Activated CD4-positive, alpha-beta T cell treated with anti-CD3 and anti-CD28 coated beads, Interleukin-2, amount 10 ng/mL, durations not matched to agents 24 days and 14 days (primary cell): ENCODE measurements at regions not wholly inside any gene's neighbourhood (a gene's known extent, or its start where the extent isn't known, plus 50 kb on each side); places are given as distances from the start of the nearest gene placed in this dataset.

Experiments
- DNase-seq: peaks from one replicate; pipeline ENCODE4 v3.0.0; 2022
- H3K27ac Mint-ChIP-seq: one replicate; pipeline ENCODE4 v1.8.0; 2022; ENCODE audit warnings: mild to moderate bottlenecking, mixed read lengths
- H3K27me3 Mint-ChIP-seq: one replicate; pipeline ENCODE4 v1.8.0; 2022; ENCODE audit warnings: mixed read lengths
- H3K36me3 Mint-ChIP-seq: one replicate; pipeline ENCODE4 v1.8.0; 2022; ENCODE audit warnings: low read depth, mild to moderate bottlenecking, mixed read lengths
- H3K4me1 Mint-ChIP-seq: one replicate; pipeline ENCODE4 v1.8.0; 2021; ENCODE audit warnings: mixed read lengths
- H3K4me3 Mint-ChIP-seq: one replicate; pipeline ENCODE4 v1.8.0; 2022; ENCODE audit warnings: mild to moderate bottlenecking, moderate library complexity, mixed read lengths
- H3K9me3 Mint-ChIP-seq: one replicate; pipeline ENCODE4 v1.8.0; 2021; ENCODE audit warnings: mixed read lengths
- intact Hi-C: fragments of 100-400 bp; cut with micrococcal nuclease; formaldehyde crosslinking; loops from one replicate; pipeline ENCODE4 v1.15.1; 2023

DNA sequence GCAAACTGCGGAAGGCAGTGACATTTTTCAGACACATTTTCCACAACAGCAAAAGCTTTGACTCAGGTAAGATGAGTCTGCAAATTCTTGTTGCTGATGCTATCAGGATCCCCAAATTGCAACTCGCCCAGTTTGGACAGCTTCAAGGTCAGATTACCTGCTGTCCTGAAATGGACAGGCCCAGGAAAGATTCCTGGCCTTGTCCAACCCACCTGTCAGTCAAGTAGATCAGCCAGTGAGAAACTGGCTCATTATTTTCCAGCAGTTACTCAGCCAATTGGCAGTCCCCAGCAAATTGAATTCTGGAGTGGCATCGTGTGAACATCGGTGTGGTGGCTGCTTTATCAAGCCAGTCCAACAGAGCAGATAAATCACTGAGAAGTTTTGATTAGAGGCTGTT, 84.5 kb upstream of the SNAP25 start:
- Mint-ChIP-seq H3K36me3 (no peaks in the 10 kb centered on the region), H3K27ac (no peak overlapping the region), H3K9me3 (no peaks in the 10 kb centered on the region), H3K4me1 (no peaks in the 10 kb centered on the region), H3K27me3 (no peaks in the 10 kb centered on the region), H3K4me3 (no peak overlapping the region)
- intact Hi-C loops: no loop called here
- no peak for DNase-seq

DNA sequence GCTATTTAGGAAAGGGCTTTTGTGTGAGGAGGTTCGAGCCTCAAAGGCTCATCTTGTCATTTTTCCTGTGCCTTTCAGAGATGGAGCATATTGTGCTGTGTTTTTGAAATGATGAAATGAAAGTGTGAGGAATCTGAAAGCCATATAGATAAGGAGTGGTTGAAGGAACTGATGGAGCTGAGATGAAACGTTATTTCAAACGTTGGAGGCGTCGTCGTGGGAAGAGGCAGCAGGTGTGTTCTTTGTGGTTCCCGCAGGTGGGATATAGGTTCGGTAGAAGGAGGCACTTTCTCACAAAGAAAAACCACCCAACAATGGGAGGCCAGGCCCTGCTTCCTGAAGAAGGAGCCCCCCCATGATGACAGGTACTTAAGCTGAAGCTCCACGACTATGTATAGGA, 83.2 kb upstream of the SNAP25 start:
- Mint-ChIP-seq H3K4me3 (no peak overlapping the region), H3K27ac (no peak overlapping the region), H3K36me3 (no peaks in the 10 kb centered on the region), H3K27me3 (no peaks in the 10 kb centered on the region), H3K9me3 (no peaks in the 10 kb centered on the region), H3K4me1 (no peaks in the 10 kb centered on the region)
- intact Hi-C loops: no loop called here
- no peak for DNase-seq

- Mint-ChIP-seq H3K27me3 (no peaks in the 10 kb centered on the region), H3K4me3 (no peak overlapping the region), H3K9me3 (no peaks in the 10 kb centered on the region), H3K27ac (no peak overlapping the region), H3K36me3 (no peaks in the 10 kb centered on the region), H3K4me1 (no peaks in the 10 kb centered on the region)
- DNase-seq: no peak
- intact Hi-C loops: no loop called here
These were observed 81.6 kb upstream of the SNAP25 start for GRCh38 chr20:10137032-10137431.

DNA sequence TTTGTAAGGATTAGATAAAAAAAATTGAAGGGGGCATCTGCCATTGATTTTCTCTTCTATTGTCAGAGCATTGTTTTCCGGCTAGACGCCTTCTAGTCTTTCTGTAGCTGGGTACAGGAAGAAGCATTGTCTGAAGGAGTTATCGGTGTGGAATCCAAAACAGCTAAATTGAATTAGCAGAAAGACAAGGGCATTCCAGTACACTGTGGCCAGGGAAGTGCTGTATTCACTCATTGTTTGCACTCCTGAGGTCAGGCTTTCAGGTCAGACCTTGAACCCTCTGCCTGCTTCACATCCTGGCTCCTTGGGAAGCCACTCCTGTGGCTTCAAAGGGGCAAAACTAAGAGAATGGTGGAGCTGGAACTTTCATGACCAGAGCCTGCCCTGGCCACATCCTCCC, 81.1 kb upstream of the SNAP25 start:
- no peaks in the 10 kb centered on the region for H3K4me1 Mint-ChIP-seq
- H3K27me3 Mint-ChIP-seq: no peaks in the 10 kb centered on the region
- intact Hi-C loops: no loop called here
- no peaks in the 10 kb centered on the region for H3K9me3 Mint-ChIP-seq
- H3K4me3 Mint-ChIP-seq: no peak overlapping the region
- no peak for DNase-seq
- no peak overlapping the region for H3K27ac Mint-ChIP-seq
- H3K36me3 Mint-ChIP-seq: no peaks in the 10 kb centered on the region

DNA sequence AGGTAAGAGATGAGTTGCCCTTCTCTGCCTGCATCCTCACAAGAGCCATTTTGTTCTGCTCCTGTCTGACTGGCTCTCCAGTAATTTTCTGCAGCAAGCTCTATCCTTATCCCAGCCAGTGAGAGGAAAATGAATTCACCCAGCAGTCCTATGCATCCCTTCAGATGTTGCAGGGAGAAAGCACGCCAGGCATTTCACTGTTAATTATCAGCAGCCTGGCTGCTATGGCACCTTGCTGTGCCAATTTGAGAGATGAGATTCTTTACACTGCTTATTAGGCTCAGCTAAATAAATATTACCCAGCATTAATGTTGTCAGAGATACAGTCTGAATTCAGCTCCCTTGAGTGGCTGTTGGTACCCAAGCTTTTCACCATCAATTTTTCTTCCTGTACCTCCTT, 61.1 kb upstream of the SNAP25 start:
- Mint-ChIP-seq H3K4me1 (no peaks in the 10 kb centered on the region), H3K27ac (no peak overlapping the region), H3K27me3 (no peaks in the 10 kb centered on the region), H3K36me3 (no peaks in the 10 kb centered on the region), H3K9me3 (no peaks in the 10 kb centered on the region), H3K4me3 (no peak overlapping the region)
- intact Hi-C loops: no loop called here
- DNase-seq: no peak

- no peak for DNase-seq
- Mint-ChIP-seq H3K27me3 (peaks cover 9% of the 10 kb centered on the region), H3K36me3 (no peaks in the 10 kb centered on the region), H3K4me1 (no peaks in the 10 kb centered on the region), H3K4me3 (no peak overlapping the region), H3K27ac (no peak overlapping the region), H3K9me3 (peaks cover 14% of the 10 kb centered on the region)
- intact Hi-C loops: no loop called here
These were observed 51.6 kb upstream of the SNAP25 start for GRCh38 chr20:10167040-10167439.

GRCh38 chr20:10167594-10167993, 51.0 kb upstream of the SNAP25 start:
- intact Hi-C loops: no loop called here

More at GRCh38 chr20:10167594-10167993, 51.0 kb upstream of the SNAP25 start:
- Mint-ChIP-seq H3K4me3 (no peak overlapping the region), H3K36me3 (no peaks in the 10 kb centered on the region), H3K27me3 (peaks cover 12% of the 10 kb centered on the region), H3K27ac (no peak overlapping the region), H3K9me3 (peaks cover 14% of the 10 kb centered on the region), H3K4me1 (peaks cover 2% of the 10 kb centered on the region)
- no peak for DNase-seq
